HCT116 (cell line): ENCODE measurements at regions not wholly inside any gene's neighbourhood (a gene's known extent, or its start where the extent isn't known, plus 50 kb on each side); places are given as distances from the start of the nearest gene placed in this dataset.

Experiments
- ATAC-seq: fragments of 200-7000 bp; cut with Tn5 transposase; 2 replicates; pipeline ENCODE4 v1.9.1; 2020; ENCODE audit warnings: mild to moderate bottlenecking, moderate library complexity
- BruUV-seq: library from RNA; stranded (reverse); fragments of 400-500 nt; replicated peaks from 2 replicates; lab custom pipeline; 2021; lab: Mats Ljungman, UMichigan
- CTCF ChIA-PET: fragments of 300-600 bp; sonication (Branson Sonifier 250); formaldehyde crosslinking; loops from one replicate; lab custom pipeline; 2021; ENCODE audit warnings: antibody characterized with exemption; lab: Charles Lee
- POLR2A ChIA-PET: fragments of 300-600, 350-600 bp; sonication (Branson Sonifier 250); formaldehyde crosslinking; loops from one replicate; lab custom pipeline; 2021; ENCODE audit warnings: antibody characterized with exemption; lab: Charles Lee
- RAD21 ChIA-PET, 2 experiments: fragments of 300-600 bp; sonication (Branson Sonifier 250); formaldehyde crosslinking; loops; one replicate each; lab custom pipeline; 2023; ENCODE audit warnings: low total read pairs in 2 of 2; ENCODE audit not compliant: uncharacterized antibody in 2 of 2, unreplicated experiment in 2 of 2, low non-redundant PET in 1 of 2; lab: Charles Lee
- DNase-seq: peaks from one replicate; pipeline ENCODE4 v3.0.0-alpha.2; 2010; ENCODE audit warnings: low read depth, low spot score
- H2AFZ ChIP-seq: fragments of 200-600 bp; shearing (Covaris generic), sonication (generic); 2 replicates; pipeline ENCODE4 v1.6.1; 2017; ENCODE audit warnings: low read depth, mixed run types, mixed read lengths, antibody characterized with exemption, low read length; ENCODE audit not compliant: poor library complexity, severe bottlenecking
- H3K27ac ChIP-seq: 2 replicates; pipeline ENCODE4 v1.5.1; 2012; ENCODE audit warnings: low read depth, low read length
- H3K27me3 ChIP-seq: fragments of 200-600 bp; sonication (generic); 2 replicates; pipeline ENCODE4 v1.6.1; 2016; ENCODE audit warnings: mixed run types, low read length, mixed read lengths; ENCODE audit not compliant: insufficient read depth
- H3K36me3 ChIP-seq, 2 experiments: fragments of 200-500 bp in 1 of 2; fragments of 200-600 bp in 1 of 2; sonication (Bioruptor generic) in 1 of 2; sonication (generic) in 1 of 2; 2 replicates each; pipeline versions ENCODE4 v1.5.1 to v1.6.1; 2014 to 2016; ENCODE audit warnings: low read length in 2 of 2, inconsistent platforms in 1 of 2, mixed read lengths in 1 of 2, mixed run types in 1 of 2; ENCODE audit not compliant: insufficient read depth in 2 of 2, control insufficient read depth in 1 of 2
- H3K4me1 ChIP-seq, 2 experiments: fragments of 200-600 bp in 1 of 2; sonication (generic) in 1 of 2; 2 replicates each; pipeline versions ENCODE4 v1.5.1 to v1.6.1; 2012 to 2017; ENCODE audit warnings: low read length in 2 of 2, inconsistent platforms in 1 of 2, mild to moderate bottlenecking in 1 of 2, mixed read lengths in 1 of 2, mixed run types in 1 of 2, moderate library complexity in 1 of 2; ENCODE audit not compliant: insufficient read depth in 2 of 2, control insufficient read depth in 1 of 2
- H3K4me2 ChIP-seq: fragments of 200-600 bp; sonication (generic); 2 replicates; pipeline ENCODE4 v1.6.1; 2017; ENCODE audit warnings: mixed run types, low read length, mixed read lengths
- H3K4me3 ChIP-seq, 2 experiments: fragments of 200-600 bp in 1 of 2; sonication (generic) in 1 of 2; replicated peaks in 1 of 2; 2 replicates each; pipeline ENCODE4 v1.5.1; 2011 to 2016; ENCODE audit warnings: low read length in 2 of 2, control low read depth in 1 of 2, low read depth in 1 of 2, mild to moderate bottlenecking in 1 of 2, mixed read lengths in 1 of 2, mixed run types in 1 of 2
- H3K79me2 ChIP-seq: fragments of 200-600 bp; sonication (generic); 2 replicates; pipeline ENCODE4 v1.6.1; 2017; ENCODE audit warnings: mild to moderate bottlenecking, mixed run types, low read length, moderate library complexity, mixed read lengths; ENCODE audit not compliant: insufficient read depth
- H3K9ac ChIP-seq: fragments of 200-600 bp; sonication (generic); 2 replicates; pipeline ENCODE4 v1.6.1; 2016; ENCODE audit warnings: low read length, mixed read lengths
- H3K9me2 ChIP-seq: fragments of 200-600 bp; sonication (generic), shearing (Covaris generic); 2 replicates; pipeline ENCODE4 v1.6.1; 2017; ENCODE audit warnings: mixed run types, mild to moderate bottlenecking, moderate library complexity; ENCODE audit not compliant: insufficient read depth
- H3K9me3 ChIP-seq, 2 experiments: fragments of 200-500 bp in 1 of 2; fragments of 200-600 bp in 1 of 2; sonication (Bioruptor generic) in 1 of 2; sonication (generic) in 1 of 2; 2 replicates each; pipeline ENCODE4 v1.6.1; 2014 to 2017; ENCODE audit warnings: low read length in 2 of 2, mixed read lengths in 2 of 2, inconsistent platforms in 1 of 2, low read depth in 1 of 2, mild to moderate bottlenecking in 1 of 2, mixed run types in 1 of 2, moderate library complexity in 1 of 2; ENCODE audit not compliant: control insufficient read depth in 1 of 2, insufficient read depth in 1 of 2
- H4K20me1 ChIP-seq: fragments of 200-600 bp; sonication (generic), shearing (Covaris generic); 2 replicates; pipeline ENCODE4 v1.6.1; 2017; ENCODE audit warnings: mixed run types, mild to moderate bottlenecking, moderate library complexity; ENCODE audit not compliant: insufficient read depth
- CEBPB ChIP-seq: IDR thresholded peaks from 2 replicates; pipeline ENCODE4 v1.6.1; 2012; ENCODE audit warnings: low read depth
- POLR2A ChIP-seq: IDR thresholded peaks from 2 replicates; pipeline ENCODE4 v1.7.0; 2011; ENCODE audit warnings: borderline replicate concordance; ENCODE audit not compliant: insufficient read depth, insufficient read length; ENCODE audit errors: extremely low read depth
- POLR2AphosphoS5 ChIP-seq: IDR thresholded peaks from 2 replicates; pipeline ENCODE4 v1.6.1; 2011; ENCODE audit warnings: mild to moderate bottlenecking, low read depth, low read length, moderate library complexity
- SIN3A ChIP-seq: IDR thresholded peaks from 2 replicates; pipeline ENCODE4 v1.6.1; 2012; ENCODE audit warnings: low read depth
- SP1 ChIP-seq: IDR thresholded peaks from 2 replicates; pipeline ENCODE4 v1.6.1; 2012; ENCODE audit warnings: low read depth
- ZNF274 ChIP-seq: fragments of 200-500 bp; sonication (Bioruptor generic); IDR thresholded peaks from 2 replicates; pipeline ENCODE4 v1.6.1; 2014; ENCODE audit warnings: mild to moderate bottlenecking, low read depth, low read length, inconsistent platforms
- intact Hi-C: fragments of 100-400 bp; cut with micrococcal nuclease; formaldehyde crosslinking; loops from 2 replicates; pipeline ENCODE4 v1.10.0; 2022
- TF ChIP-seq, protein P1 (sequence below), 3 experiments: fragments of 200-600 bp in 1 of 3; sonication (generic) in 1 of 3; IDR thresholded peaks in 2 of 3; conservative IDR thresholded peaks in 1 of 3; 2 replicates each; pipeline ENCODE4 v1.5.1; 2012 to 2017; ENCODE audit warnings: low read depth in 2 of 3, low read length in 2 of 3, antibody characterized with exemption in 1 of 3, borderline replicate concordance in 1 of 3, control low read depth in 1 of 3, mild to moderate bottlenecking in 1 of 3, mixed read lengths in 1 of 3, mixed run types in 1 of 3, moderate library complexity in 1 of 3; ENCODE audit not compliant: insufficient read depth in 1 of 3
- TF ChIP-seq, protein P2 (sequence below): IDR thresholded peaks from 2 replicates; pipeline ENCODE4 v1.6.1; 2011; ENCODE audit warnings: mild to moderate bottlenecking, low read length, moderate library complexity; ENCODE audit not compliant: insufficient replicate concordance; ENCODE audit errors: extremely low read depth
- TF ChIP-seq, protein P3 (sequence below): IDR thresholded peaks from 2 replicates; pipeline ENCODE4 v1.6.1; 2012; ENCODE audit warnings: low read depth

GRCh38 chr5:38641003-38641402 is 84.6 kb upstream of the LIFR start:
- Histone ChIP-seq H4K20me1 (no peaks in the 10 kb centered on the region), H3K9me3 (no peaks in the 10 kb centered on the region), H3K4me3 (no peak overlapping the region), H3K79me2 (no peaks in the 10 kb centered on the region), H3K36me3 (no peaks in the 10 kb centered on the region), H3K4me1 (peaks cover 11 to 21% of the 10 kb centered on the region in 2 experiments), H3K27ac (no peak overlapping the region), H3K9ac (no peak overlapping the region), H2AFZ (no peak overlapping the region), H3K27me3 (no peaks in the 10 kb centered on the region), H3K9me2 (no peaks in the 10 kb centered on the region), H3K4me2 (no peak overlapping the region)
- ChIA-PET POLR2A (no interaction called here), CTCF (no interaction called here), RAD21 (no interaction called here)
- ATAC-seq (no peak), DNase-seq (no peak)
- no peak for TF ChIP-seq POLR2A
- TF ChIP-seq, protein P1, sequence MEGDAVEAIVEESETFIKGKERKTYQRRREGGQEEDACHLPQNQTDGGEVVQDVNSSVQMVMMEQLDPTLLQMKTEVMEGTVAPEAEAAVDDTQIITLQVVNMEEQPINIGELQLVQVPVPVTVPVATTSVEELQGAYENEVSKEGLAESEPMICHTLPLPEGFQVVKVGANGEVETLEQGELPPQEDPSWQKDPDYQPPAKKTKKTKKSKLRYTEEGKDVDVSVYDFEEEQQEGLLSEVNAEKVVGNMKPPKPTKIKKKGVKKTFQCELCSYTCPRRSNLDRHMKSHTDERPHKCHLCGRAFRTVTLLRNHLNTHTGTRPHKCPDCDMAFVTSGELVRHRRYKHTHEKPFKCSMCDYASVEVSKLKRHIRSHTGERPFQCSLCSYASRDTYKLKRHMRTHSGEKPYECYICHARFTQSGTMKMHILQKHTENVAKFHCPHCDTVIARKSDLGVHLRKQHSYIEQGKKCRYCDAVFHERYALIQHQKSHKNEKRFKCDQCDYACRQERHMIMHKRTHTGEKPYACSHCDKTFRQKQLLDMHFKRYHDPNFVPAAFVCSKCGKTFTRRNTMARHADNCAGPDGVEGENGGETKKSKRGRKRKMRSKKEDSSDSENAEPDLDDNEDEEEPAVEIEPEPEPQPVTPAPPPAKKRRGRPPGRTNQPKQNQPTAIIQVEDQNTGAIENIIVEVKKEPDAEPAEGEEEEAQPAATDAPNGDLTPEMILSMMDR (IDR thresholded peaks at IDR 0.05 in 2 of 3, conservative IDR thresholded peaks at IDR 0.05 in 1 of 3; ENCODE audit: borderline replicate concordance in 1 of 3, insufficient read depth in 1 of 3, low read depth in 2 of 3, low read length in 2 of 3) = no peak
- TF ChIP-seq SP1 = no peak
- TF ChIP-seq, protein P2, sequence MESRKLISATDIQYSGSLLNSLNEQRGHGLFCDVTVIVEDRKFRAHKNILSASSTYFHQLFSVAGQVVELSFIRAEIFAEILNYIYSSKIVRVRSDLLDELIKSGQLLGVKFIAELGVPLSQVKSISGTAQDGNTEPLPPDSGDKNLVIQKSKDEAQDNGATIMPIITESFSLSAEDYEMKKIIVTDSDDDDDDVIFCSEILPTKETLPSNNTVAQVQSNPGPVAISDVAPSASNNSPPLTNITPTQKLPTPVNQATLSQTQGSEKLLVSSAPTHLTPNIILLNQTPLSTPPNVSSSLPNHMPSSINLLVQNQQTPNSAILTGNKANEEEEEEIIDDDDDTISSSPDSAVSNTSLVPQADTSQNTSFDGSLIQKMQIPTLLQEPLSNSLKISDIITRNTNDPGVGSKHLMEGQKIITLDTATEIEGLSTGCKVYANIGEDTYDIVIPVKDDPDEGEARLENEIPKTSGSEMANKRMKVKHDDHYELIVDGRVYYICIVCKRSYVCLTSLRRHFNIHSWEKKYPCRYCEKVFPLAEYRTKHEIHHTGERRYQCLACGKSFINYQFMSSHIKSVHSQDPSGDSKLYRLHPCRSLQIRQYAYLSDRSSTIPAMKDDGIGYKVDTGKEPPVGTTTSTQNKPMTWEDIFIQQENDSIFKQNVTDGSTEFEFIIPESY = no peak
- no peak for TF ChIP-seq SIN3A
- no peak for TF ChIP-seq ZNF274
- TF ChIP-seq CEBPB = no peak
- TF ChIP-seq, protein P3, sequence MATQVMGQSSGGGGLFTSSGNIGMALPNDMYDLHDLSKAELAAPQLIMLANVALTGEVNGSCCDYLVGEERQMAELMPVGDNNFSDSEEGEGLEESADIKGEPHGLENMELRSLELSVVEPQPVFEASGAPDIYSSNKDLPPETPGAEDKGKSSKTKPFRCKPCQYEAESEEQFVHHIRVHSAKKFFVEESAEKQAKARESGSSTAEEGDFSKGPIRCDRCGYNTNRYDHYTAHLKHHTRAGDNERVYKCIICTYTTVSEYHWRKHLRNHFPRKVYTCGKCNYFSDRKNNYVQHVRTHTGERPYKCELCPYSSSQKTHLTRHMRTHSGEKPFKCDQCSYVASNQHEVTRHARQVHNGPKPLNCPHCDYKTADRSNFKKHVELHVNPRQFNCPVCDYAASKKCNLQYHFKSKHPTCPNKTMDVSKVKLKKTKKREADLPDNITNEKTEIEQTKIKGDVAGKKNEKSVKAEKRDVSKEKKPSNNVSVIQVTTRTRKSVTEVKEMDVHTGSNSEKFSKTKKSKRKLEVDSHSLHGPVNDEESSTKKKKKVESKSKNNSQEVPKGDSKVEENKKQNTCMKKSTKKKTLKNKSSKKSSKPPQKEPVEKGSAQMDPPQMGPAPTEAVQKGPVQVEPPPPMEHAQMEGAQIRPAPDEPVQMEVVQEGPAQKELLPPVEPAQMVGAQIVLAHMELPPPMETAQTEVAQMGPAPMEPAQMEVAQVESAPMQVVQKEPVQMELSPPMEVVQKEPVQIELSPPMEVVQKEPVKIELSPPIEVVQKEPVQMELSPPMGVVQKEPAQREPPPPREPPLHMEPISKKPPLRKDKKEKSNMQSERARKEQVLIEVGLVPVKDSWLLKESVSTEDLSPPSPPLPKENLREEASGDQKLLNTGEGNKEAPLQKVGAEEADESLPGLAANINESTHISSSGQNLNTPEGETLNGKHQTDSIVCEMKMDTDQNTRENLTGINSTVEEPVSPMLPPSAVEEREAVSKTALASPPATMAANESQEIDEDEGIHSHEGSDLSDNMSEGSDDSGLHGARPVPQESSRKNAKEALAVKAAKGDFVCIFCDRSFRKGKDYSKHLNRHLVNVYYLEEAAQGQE = no peak
- TF ChIP-seq POLR2AphosphoS5 = no peak
- intact Hi-C loops = no loop called here
- BruUV-seq = no TSS peak
